Myocyte (in vitro differentiated cells): ENCODE measurements at regions not wholly inside any gene's neighbourhood (a gene's known extent, or its start where the extent isn't known, plus 50 kb on each side); places are given as distances from the start of the nearest gene placed in this dataset.
"Not testable (repeated sequence)": the region's sequence is repeated elsewhere in the genome, so short reads cannot be mapped to it uniquely, and the experiment has no call there.

Experiments
- DNase-seq: peaks from one replicate; pipeline ENCODE4 v3.0.0-alpha.2; 2012; ENCODE audit warnings: low read depth

GRCh38 chr16:29260683-29261426 is 145.7 kb downstream of the NPIPB11 start:
- DNase-seq = not testable (repeated sequence)

GRCh38 chr16:29259635-29260457 is 146.7 kb downstream of the NPIPB11 start:
- DNase-seq = not testable (repeated sequence)

- DNase-seq = not testable (repeated sequence)
Observed at GRCh38 chr16:29258946-29259634, 147.4 kb downstream of the NPIPB11 start.

- DNase-seq = peak; percentile 95
Observed at GRCh38 chr16:29257419-29258336, 148.8 kb downstream of the NPIPB11 start.

- DNase-seq = no peak
Observed at GRCh38 chr16:29256501-29256981, 150.0 kb downstream of the NPIPB11 start.

- DNase-seq = not testable (repeated sequence)
Observed at GRCh38 chr16:29255957-29256356, 150.6 kb downstream of the NPIPB11 start.

GRCh38 chr16:29255496-29255796 is 151.1 kb downstream of the NPIPB11 start:
- not testable (repeated sequence) for DNase-seq

GRCh38 chr16:29254676-29255495 is 151.6 kb downstream of the NPIPB11 start:
- DNase-seq = no peak

- not testable (repeated sequence) for DNase-seq
Observed at GRCh38 chr16:29253716-29254590, 152.6 kb downstream of the NPIPB11 start.

GRCh38 chr16:29253066-29253590 is 153.4 kb downstream of the NPIPB11 start:
- not testable (repeated sequence) for DNase-seq

GRCh38 chr16:29252311-29252710 is 154.2 kb downstream of the NPIPB11 start:
- DNase-seq = not testable (repeated sequence)

- DNase-seq = not testable (repeated sequence)
Observed at GRCh38 chr16:29251571-29252011, 154.9 kb downstream of the NPIPB11 start.

- DNase-seq = not testable (repeated sequence)
Observed at GRCh38 chr16:29250923-29251434, 155.5 kb downstream of the NPIPB11 start.

- DNase-seq = not testable (repeated sequence)
Observed at GRCh38 chr16:29250469-29250868, 156.0 kb downstream of the NPIPB11 start.

GRCh38 chr16:29248940-29249318 is 157.6 kb downstream of the NPIPB11 start:
- DNase-seq = not testable (repeated sequence)

GRCh38 chr16:29248306-29248939 is 158.1 kb downstream of the NPIPB11 start:
- DNase-seq = not testable (repeated sequence)

GRCh38 chr16:29246091-29246490 is 160.4 kb downstream of the NPIPB11 start:
- DNase-seq = not testable (repeated sequence)

GRCh38 chr16:29237971-29238370 is 168.5 kb downstream of the NPIPB11 start:
- DNase-seq = no peak
